ENCODE measurements at regions not wholly inside any gene's neighbourhood (a gene's known extent, or its start where the extent isn't known, plus 50 kb on each side); places are given as distances from the start of the nearest gene placed in this dataset.

DNA sequence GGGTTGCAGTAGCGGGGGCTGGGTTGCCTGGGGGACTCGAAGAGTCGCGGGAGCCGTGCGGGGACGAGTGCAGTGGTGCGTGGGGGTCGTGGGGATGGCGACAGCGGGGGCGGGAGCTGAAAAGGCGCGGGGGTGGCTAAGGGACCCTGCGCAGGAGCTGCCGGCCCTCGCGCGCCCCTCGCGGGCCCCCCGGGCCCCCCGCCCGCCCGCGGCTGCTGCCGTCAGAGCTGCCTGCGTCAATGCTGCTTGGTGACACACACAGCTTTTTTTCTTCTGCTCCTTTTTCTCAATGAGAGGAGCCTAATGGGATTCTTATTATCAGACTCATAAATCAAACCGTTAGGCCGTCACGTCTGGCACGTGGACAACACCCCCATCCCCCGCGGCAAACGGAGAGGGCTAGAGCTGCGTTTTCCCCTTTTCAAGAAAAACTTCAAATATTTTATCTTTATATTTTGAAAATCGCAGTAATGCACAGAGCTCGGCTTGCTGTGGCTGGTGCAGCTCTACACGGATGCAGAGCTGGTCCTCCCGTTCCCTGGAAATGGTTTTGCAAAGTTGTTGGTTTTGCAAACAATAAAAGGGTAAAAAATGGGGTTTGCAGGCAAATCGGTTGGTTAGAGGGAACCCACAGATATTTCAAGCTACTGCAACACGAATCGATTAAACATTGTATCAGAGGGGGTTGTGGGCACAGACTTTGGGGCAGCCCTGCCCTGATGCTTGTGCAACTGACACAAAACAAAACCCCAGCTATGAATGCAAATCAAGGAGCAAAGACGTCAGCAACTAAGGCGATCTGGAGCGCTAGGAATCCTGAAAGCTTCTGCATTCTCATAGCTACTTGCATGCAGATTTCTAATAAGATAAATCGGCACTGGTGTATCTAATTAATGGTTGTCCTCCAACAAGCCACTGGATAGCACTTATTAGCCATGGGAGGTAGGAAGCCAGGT is 161.4 kb downstream of the TBXT start:
- Histone ChIP-seq H2AFZ (0 out of 2 replicates have a peak overlapping the region, but pooled peaks have one; percentile 23), H3K27me3 (ENCODE audit: insufficient read depth) (peaks cover 98% of the 10 kb centered on the region), H3K79me2 (replicated peaks; ENCODE audit: insufficient read depth) (no peaks in the 10 kb centered on the region), H3K27ac (ENCODE audit: low read depth) (no peak overlapping the region), H3F3A (replicated peaks; ENCODE audit: low read depth) (no peaks in the 10 kb centered on the region), H4K20me1 (replicated peaks; ENCODE audit: insufficient read depth) (peaks cover 8% of the 10 kb centered on the region; the same call in 1 of the 2 replicates), H3K9me2 (ENCODE audit: insufficient read depth) (no peaks in the 10 kb centered on the region), H3K4me3 (peak overlapping the region; percentile 51), H3K36me3 (ENCODE audit: insufficient read depth) (no peaks in the 10 kb centered on the region), H3K4me1 (ENCODE audit: insufficient read depth) (peaks cover 29% of the 10 kb centered on the region), H3K4me2 (peak overlapping the region; percentile 80)
- DNase-seq (ENCODE audit: low spot score) (peak; percentile 37), ATAC-seq (peak; percentile 12)
- TF ChIP-seq ZNF331 (CRISPR knock-in tag; IDR thresholded peaks at IDR 0.05; ENCODE audit: low read depth), result no peak
- TF ChIP-seq, protein P1, sequence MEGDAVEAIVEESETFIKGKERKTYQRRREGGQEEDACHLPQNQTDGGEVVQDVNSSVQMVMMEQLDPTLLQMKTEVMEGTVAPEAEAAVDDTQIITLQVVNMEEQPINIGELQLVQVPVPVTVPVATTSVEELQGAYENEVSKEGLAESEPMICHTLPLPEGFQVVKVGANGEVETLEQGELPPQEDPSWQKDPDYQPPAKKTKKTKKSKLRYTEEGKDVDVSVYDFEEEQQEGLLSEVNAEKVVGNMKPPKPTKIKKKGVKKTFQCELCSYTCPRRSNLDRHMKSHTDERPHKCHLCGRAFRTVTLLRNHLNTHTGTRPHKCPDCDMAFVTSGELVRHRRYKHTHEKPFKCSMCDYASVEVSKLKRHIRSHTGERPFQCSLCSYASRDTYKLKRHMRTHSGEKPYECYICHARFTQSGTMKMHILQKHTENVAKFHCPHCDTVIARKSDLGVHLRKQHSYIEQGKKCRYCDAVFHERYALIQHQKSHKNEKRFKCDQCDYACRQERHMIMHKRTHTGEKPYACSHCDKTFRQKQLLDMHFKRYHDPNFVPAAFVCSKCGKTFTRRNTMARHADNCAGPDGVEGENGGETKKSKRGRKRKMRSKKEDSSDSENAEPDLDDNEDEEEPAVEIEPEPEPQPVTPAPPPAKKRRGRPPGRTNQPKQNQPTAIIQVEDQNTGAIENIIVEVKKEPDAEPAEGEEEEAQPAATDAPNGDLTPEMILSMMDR (conservative IDR thresholded peaks at IDR 0.05; ENCODE audit: low read depth in 2 of 2), result no peak
- TF ChIP-seq EZH2 (IDR thresholded peaks at IDR 0.05; ENCODE audit: low read depth, unreplicated experiment), result peak; percentile 85
- no peak for TF ChIP-seq STAT1 (IDR thresholded peaks at IDR 0.05; ENCODE audit: unreplicated experiment)
- TF ChIP-seq POLR2AphosphoS5 (IDR thresholded peaks at IDR 0.05; ENCODE audit: low read depth), result no peak
- no peak for TF ChIP-seq JUNB (IDR thresholded peaks at IDR 0.05; ENCODE audit: unreplicated experiment)
- TF ChIP-seq, protein P2, sequence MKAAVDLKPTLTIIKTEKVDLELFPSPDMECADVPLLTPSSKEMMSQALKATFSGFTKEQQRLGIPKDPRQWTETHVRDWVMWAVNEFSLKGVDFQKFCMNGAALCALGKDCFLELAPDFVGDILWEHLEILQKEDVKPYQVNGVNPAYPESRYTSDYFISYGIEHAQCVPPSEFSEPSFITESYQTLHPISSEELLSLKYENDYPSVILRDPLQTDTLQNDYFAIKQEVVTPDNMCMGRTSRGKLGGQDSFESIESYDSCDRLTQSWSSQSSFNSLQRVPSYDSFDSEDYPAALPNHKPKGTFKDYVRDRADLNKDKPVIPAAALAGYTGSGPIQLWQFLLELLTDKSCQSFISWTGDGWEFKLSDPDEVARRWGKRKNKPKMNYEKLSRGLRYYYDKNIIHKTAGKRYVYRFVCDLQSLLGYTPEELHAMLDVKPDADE (IDR thresholded peaks at IDR 0.05), result no peak
- TF ChIP-seq ZNF114 (CRISPR knock-in tag; IDR thresholded peaks at IDR 0.05), result no peak
- Mint-ChIP-seq H3K4me3 (peak overlapping the region; percentile 53), H3K4me1 (peaks cover 35% of the 10 kb centered on the region), H3K36me3 (ENCODE audit: low read depth) (peaks cover 4% of the 10 kb centered on the region), H3K9me3 (peaks cover 4% of the 10 kb centered on the region; the same call in 2 of the 3 replicates), H3K27ac (no peak overlapping the region), H3K27me3 (ENCODE audit: insufficient read depth, low read depth, poor library complexity) (peaks cover 77% of the 10 kb centered on the region)

GRCh38 chr6:166005401-166005943 is 162.2 kb downstream of the TBXT start:
- peak; percentile 35 for DNase-seq (ENCODE audit: low spot score)
- Mint-ChIP-seq H3K27me3 (ENCODE audit: insufficient read depth, low read depth, poor library complexity) (peaks cover 77% of the 10 kb centered on the region), H3K4me3 (peak overlapping the region; percentile 55), H3K27ac (no peak overlapping the region), H3K9me3 (peaks cover 4% of the 10 kb centered on the region; the same call in 2 of the 3 replicates), H3K4me1 (peaks cover 35% of the 10 kb centered on the region), H3K36me3 (ENCODE audit: low read depth) (peaks cover 4% of the 10 kb centered on the region)
- Histone ChIP-seq H3K79me2 (replicated peaks; ENCODE audit: insufficient read depth) (no peaks in the 10 kb centered on the region), H3K9me2 (ENCODE audit: insufficient read depth) (no peaks in the 10 kb centered on the region), H3F3A (replicated peaks; ENCODE audit: low read depth) (no peaks in the 10 kb centered on the region), H3K27me3 (ENCODE audit: insufficient read depth) (peaks cover 93% of the 10 kb centered on the region), H3K4me3 (peak overlapping the region; percentile 51), H3K27ac (ENCODE audit: low read depth) (no peak overlapping the region), H2AFZ (peak overlapping the region; percentile 23; the same call in 1 of the 2 replicates), H3K4me1 (ENCODE audit: insufficient read depth) (peaks cover 29% of the 10 kb centered on the region), H4K20me1 (replicated peaks; ENCODE audit: insufficient read depth) (peaks cover 8% of the 10 kb centered on the region; the same call in 1 of the 2 replicates), H3K36me3 (ENCODE audit: insufficient read depth) (no peaks in the 10 kb centered on the region), H3K4me2 (peak overlapping the region; percentile 80)
- TF ChIP-seq EZH2 (IDR thresholded peaks at IDR 0.05; ENCODE audit: low read depth, unreplicated experiment), result peak; percentile 45
- TF ChIP-seq NANOG (IDR thresholded peaks at IDR 0.05; ENCODE audit: borderline replicate concordance), result no peak
- TF ChIP-seq, protein P2 (IDR thresholded peaks at IDR 0.05), result no peak
- TF ChIP-seq REST (IDR thresholded peaks at IDR 0.05; ENCODE audit: unreplicated experiment), result no peak
- ATAC-seq, result peak; percentile 17

Measured in GM23338 (cell line).